OCI-LY7 (cell line): ENCODE measurements at regions not wholly inside any gene's neighbourhood (a gene's known extent, or its start where the extent isn't known, plus 50 kb on each side); places are given as distances from the start of the nearest gene placed in this dataset.

Experiments used
- EZH2phosphoT487 ChIP-seq: fragments of 200-600 bp; sonication (generic); IDR thresholded peaks from 2 replicates; pipeline ENCODE4 v1.6.1; 2018; ENCODE audit warnings: low read depth, borderline replicate concordance, mild to moderate bottlenecking, mixed run types, antibody characterized with exemption, low read length, moderate library complexity, mixed read lengths
- TF ChIP-seq, protein P1 (sequence below): fragments of 200-600 bp; sonication (generic); conservative IDR thresholded peaks from 2 replicates; pipeline ENCODE4 v1.5.1; 2014; ENCODE audit warnings: mild to moderate bottlenecking, antibody characterized with exemption, low read length, moderate library complexity, mixed read lengths

DNA sequence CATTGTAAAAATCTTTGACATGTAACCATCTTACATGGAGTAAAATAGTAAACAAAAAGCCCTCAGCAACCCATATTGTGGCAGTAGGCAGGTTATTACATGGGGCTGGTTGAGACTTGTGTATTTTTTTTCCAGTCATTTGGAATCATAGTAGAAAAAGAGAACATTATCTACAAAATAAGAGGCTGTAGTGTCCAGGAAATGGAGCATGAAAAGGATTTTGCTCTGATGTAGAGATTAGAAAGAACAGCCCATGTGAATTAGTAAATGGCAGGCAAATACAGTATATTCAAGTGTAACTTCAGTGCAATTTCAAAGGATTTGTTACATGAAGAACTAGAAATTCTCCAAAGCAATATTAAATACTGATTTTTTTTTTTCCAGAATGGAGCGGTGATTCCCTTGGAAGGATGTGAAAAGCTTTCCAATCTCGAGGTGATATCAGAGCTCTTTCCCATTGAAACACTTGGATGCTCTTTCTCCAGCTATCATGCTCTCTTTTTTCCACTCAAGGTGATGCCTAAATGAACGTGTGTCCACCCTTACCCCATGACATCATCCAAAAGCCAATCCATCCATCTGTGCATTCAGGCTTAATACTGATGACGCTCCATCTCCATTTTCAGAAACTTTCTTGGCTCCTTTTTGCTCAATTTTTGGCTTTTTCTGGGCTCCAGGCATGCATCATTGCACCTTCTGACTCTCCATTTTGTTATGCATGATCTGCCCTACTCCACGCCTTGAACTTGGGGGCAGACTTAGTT lies 1034.7 kb downstream of the TYW1 start:
- TF ChIP-seq, protein P1, sequence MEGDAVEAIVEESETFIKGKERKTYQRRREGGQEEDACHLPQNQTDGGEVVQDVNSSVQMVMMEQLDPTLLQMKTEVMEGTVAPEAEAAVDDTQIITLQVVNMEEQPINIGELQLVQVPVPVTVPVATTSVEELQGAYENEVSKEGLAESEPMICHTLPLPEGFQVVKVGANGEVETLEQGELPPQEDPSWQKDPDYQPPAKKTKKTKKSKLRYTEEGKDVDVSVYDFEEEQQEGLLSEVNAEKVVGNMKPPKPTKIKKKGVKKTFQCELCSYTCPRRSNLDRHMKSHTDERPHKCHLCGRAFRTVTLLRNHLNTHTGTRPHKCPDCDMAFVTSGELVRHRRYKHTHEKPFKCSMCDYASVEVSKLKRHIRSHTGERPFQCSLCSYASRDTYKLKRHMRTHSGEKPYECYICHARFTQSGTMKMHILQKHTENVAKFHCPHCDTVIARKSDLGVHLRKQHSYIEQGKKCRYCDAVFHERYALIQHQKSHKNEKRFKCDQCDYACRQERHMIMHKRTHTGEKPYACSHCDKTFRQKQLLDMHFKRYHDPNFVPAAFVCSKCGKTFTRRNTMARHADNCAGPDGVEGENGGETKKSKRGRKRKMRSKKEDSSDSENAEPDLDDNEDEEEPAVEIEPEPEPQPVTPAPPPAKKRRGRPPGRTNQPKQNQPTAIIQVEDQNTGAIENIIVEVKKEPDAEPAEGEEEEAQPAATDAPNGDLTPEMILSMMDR = no peak
- no peak for TF ChIP-seq EZH2phosphoT487
